Progenitor cell of endocrine pancreas (in vitro differentiated cells): ENCODE measurements at regions not wholly inside any gene's neighbourhood (a gene's known extent, or its start where the extent isn't known, plus 50 kb on each side); places are given as distances from the start of the nearest gene placed in this dataset.

ENCODE experiments used
- DNase-seq: peaks from one replicate; pipeline ENCODE4 v3.0.0; 2021; ENCODE audit warnings: low spot score; ENCODE audit not compliant: unreplicated experiment
- H3K27ac Mint-ChIP-seq: 2 replicates; pipeline ENCODE4 v1.8.0; 2021; ENCODE audit warnings: mild to moderate bottlenecking, moderate library complexity, mixed read lengths
- H3K27me3 Mint-ChIP-seq: 2 replicates; pipeline ENCODE4 v1.8.0; 2021; ENCODE audit warnings: mixed read lengths
- H3K36me3 Mint-ChIP-seq: 2 replicates; pipeline ENCODE4 v1.8.0; 2022; ENCODE audit warnings: mixed read lengths; ENCODE audit not compliant: insufficient read depth
- H3K4me1 Mint-ChIP-seq: 2 replicates; pipeline ENCODE4 v1.8.0; 2021; ENCODE audit warnings: low read depth, mixed read lengths
- H3K4me3 Mint-ChIP-seq: 2 replicates; pipeline ENCODE4 v1.8.0; 2021; ENCODE audit warnings: low read depth, mild to moderate bottlenecking, moderate library complexity, mixed read lengths
- H3K9me3 Mint-ChIP-seq: 2 replicates; pipeline ENCODE4 v1.8.0; 2021; ENCODE audit warnings: low read depth, mixed read lengths
- CTCF ChIP-seq: fragments of 200-600 bp; sonication (generic); IDR thresholded peaks from one replicate; pipeline ENCODE4 v1.5.0; 2021; ENCODE audit warnings: antibody characterized with exemption, mild to moderate bottlenecking; ENCODE audit not compliant: unreplicated experiment

DNA sequence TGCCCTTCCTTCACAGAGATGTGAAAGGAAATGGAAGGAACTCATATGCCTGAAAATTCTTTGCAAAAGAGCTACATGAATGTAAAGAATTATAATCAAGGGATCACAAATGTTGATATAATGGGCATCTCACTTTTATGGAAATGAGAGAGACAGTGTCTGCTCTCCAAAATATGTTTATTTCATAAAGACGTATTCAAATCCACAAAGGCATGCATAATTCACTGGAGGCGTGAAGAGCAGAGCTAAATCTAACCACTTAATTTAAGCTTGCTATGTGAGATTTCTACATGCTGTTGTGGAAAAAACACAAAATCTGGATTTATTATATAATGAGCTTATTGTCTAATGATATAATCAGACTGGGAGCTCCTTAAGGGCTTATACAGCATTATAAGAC lies 469.1 kb downstream of the RAP2B start:
- Mint-ChIP-seq H3K27ac (no peak overlapping the region), H3K4me1 (no peaks in the 10 kb centered on the region), H3K9me3 (no peaks in the 10 kb centered on the region), H3K36me3 (no peaks in the 10 kb centered on the region), H3K27me3 (peaks cover 5% of the 10 kb centered on the region), H3K4me3 (no peak overlapping the region)
- no peak for TF ChIP-seq CTCF
- no peak for DNase-seq

DNA sequence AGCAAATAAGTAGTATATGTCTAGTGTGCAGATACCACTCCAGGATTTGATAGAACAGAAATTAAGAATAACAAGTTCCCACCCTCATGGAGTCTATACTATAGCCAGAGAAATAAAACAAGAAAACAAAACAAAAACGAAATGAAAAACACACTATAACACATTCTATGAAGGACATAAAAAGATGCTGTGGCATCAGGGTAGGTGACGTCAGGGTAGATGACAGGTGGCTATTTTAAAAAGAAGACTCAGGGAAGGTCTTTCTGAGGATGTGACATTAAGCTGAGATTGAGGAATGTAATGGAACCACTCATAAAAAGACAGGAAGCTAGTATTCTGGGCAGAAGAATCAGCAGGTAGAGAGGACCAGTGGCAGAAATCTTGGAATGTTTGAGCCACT lies 469.6 kb downstream of the RAP2B start:
- Mint-ChIP-seq H3K27me3 (peaks cover 5% of the 10 kb centered on the region), H3K4me3 (no peak overlapping the region), H3K27ac (no peak overlapping the region), H3K36me3 (no peaks in the 10 kb centered on the region), H3K9me3 (no peaks in the 10 kb centered on the region), H3K4me1 (no peaks in the 10 kb centered on the region)
- TF ChIP-seq CTCF: no peak
- no peak for DNase-seq

- Mint-ChIP-seq H3K9me3 (no peaks in the 10 kb centered on the region), H3K4me3 (no peak overlapping the region), H3K36me3 (no peaks in the 10 kb centered on the region), H3K27ac (no peak overlapping the region), H3K27me3 (peaks cover 5% of the 10 kb centered on the region), H3K4me1 (no peaks in the 10 kb centered on the region)
- no peak for TF ChIP-seq CTCF
- DNase-seq: no peak
Measured at GRCh38 chr3:153633407-153633806, 471.4 kb downstream of the RAP2B start.

DNA sequence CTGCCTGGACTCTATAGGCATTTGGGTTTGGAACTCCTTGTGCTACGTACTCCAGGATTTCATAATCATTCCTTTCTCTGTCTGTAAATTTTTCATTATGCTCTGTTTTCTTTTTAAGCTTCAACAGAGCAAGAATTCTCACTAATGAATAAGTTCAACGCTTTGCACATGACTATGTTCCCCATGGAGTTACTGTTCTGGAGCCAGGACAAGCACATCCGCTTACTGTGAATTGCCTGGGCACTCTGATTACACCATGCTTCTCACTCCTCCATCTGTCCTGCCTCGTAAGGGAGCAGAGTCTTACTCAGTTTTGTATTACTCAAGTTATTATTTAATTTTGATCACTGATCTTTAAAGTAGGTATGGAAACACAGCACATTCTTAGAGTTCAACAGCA lies 472.7 kb downstream of the RAP2B start:
- DNase-seq: no peak
- H3K4me3 Mint-ChIP-seq: no peak overlapping the region
- H3K36me3 Mint-ChIP-seq: no peaks in the 10 kb centered on the region
- H3K4me1 Mint-ChIP-seq: no peaks in the 10 kb centered on the region
- TF ChIP-seq CTCF: no peak
- no peak overlapping the region for H3K27ac Mint-ChIP-seq
- H3K27me3 Mint-ChIP-seq: peaks cover 5% of the 10 kb centered on the region
- H3K9me3 Mint-ChIP-seq: no peaks in the 10 kb centered on the region

DNA sequence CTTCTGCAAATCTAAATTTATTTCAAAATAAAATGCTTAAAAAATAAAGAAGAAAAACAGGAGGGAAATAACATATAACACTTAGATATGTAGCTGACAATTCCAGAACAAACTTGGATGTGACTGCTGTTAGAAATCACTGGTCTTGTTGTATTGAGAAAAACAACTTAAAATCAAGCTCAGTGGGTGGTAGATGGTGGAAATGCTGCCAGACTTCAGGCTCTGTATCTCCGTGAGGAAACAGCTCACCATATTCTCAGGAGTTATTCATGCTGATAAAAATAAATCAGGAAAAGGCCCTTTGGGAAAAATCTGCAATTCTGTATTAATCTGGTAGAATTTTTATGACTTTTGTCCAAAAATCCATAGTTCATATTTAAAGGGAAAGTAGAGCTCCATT lies 477.6 kb downstream of the RAP2B start:
- peaks cover 5% of the 10 kb centered on the region for H3K4me1 Mint-ChIP-seq
- no peak overlapping the region for H3K27ac Mint-ChIP-seq
- H3K9me3 Mint-ChIP-seq: peaks cover 9% of the 10 kb centered on the region
- peaks cover 2% of the 10 kb centered on the region for H3K27me3 Mint-ChIP-seq
- H3K36me3 Mint-ChIP-seq: no peaks in the 10 kb centered on the region
- no peak for DNase-seq
- no peak overlapping the region for H3K4me3 Mint-ChIP-seq
- TF ChIP-seq CTCF: no peak
